ENCODE measurements at regions not wholly inside any gene's neighbourhood (a gene's known extent, or its start where the extent isn't known, plus 50 kb on each side); places are given as distances from the start of the nearest gene placed in this dataset.

- DNase-seq (ENCODE audit: low spot score) = peak; percentile 60
Observed at GRCh38 chr7:50962962-50963374, 180.3 kb upstream of the GRB10 start.

DNA sequence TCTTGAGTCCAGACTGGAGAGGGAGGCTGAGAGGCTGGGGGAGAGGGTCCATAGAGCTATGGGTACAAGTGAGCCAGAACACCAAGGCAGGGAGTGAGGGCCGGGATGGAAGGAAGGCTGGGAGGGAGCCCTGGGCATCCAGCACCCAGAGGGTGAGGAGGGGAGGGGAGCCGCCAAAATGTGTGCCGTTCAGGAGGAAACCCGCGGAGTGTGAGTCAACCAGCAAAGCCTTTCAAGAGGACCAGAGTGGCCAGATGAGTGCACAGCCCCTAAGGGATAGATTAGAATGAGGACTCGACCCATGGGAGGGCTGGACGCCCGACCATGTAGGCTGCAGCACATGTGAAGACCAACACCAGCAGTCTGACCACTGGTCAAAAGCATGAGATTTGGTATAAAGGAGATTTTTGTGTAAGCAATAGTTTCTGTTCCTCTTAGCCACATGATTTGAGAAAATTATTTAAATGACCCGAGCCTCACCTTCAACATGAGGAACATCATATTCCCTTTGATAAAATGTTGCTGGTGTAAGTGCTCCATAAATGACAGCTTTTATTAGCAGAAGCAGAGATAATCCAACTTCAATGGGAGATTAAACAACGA is 179.7 kb upstream of the GRB10 start:
- no peak for DNase-seq (ENCODE audit: low spot score)

DNA sequence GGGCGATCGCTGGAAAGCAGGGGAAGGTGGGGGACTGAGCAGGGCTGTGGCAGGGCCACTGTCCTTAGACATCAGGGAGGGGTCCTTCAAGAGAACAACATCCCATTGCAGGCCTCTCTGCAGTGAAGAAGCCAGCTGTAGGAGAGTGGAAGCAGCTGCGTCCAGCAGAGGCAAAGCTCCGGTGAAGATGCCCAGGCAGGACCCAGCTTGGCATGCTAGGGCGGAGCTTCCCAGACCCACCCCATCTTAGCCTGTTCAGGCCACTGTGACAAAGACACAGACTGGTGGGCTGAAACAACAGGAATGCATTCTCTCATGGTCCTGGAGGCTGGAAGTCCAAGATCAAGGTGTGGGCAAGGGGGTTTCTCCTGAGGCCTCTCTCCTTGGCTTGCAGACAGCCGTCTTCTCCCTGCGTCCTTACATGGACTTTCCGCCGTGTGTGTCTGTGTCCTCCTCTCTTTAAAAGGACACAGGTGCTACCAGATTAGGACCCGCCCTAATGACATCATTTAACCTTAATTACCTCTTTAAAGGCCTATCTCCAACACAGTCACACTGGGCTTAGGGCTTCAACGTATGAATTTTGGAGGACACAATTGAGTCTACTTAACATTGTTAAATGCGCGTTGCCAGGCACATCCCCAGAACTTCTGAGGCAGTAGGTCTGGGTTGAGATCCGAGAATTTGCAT is 178.1 kb upstream of the GRB10 start:
- DNase-seq (ENCODE audit: low spot score) = no peak

DNA sequence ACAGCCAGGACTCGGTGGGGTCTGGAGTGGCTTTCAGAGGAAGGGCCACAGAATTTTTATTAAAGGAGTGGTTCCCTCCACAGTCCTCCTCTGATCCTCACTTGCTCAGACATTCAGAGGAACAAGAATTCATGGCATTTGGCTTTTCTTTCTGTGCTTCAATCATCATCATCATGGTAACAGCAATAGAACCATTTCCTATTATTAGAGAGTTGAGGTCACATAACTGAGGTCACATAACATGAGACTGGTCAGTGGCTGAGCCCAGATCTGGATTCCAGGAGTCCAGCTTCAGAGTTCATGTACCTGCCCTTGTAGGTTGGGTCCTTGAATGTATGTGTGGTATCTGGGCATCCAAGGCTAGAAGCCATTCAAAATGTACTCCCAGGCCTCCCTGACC is 177.3 kb upstream of the GRB10 start:
- DNase-seq (ENCODE audit: low spot score) = no peak

DNA sequence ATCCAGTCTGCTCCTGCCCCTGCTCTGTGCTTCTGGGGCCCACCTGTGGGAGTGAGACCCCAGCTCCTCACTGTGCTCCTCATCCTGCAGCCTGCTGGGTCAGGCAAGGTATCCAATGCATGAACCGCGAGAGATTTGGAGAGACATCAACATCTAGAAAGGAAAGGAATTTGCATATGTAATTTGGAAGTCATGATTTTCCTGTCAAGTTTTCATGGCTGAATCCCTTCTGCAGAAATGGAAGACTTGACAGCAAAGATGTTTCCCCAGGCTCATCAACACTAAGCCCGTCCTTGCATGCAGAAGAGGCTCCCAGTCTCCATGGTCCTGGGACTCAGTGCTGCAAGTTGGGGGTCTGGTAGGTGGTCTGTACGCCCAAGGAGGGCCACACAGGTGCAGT is 176.9 kb upstream of the GRB10 start:
- no peak for DNase-seq (ENCODE audit: low spot score)

DNA sequence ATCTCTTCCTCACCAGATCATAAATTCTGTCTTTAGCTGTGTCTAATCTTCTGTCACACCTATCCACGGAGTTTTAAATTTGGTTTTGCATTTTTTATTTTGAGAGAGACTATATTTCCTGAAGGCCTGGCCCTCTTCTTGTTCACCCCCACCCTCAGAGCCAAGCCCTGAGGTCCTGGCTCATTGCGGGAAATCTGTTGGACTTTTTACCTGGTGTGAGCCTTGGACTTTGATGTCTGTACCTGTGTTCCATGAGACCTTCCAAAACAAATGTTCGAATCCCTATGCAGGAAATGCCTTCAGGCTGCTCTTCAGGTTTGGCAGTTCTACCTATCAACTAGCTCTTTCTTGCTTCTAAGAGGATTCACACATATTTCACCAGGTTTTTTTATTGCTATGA is 175.2 kb upstream of the GRB10 start:
- DNase-seq (ENCODE audit: low spot score) = no peak

DNA sequence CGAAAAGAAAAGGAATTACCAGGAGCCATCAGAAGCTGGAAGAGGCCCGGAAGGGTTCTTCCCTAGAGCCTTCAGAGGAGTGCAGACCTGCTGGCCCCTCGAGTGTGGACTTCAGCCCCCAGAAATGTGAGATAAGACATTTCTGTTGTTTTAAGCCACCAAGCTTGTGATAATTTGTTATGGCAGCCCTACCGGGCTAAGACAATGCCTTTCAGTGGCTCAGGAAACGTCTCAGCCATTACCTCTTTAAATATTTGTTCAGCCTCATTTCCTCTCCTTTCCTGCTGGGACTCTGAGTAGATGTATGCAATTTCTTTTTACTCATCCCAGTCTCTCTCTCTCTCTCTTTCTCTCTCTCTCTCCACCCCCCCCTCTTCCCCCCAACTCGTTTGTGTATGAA is 174.7 kb upstream of the GRB10 start:
- no peak for DNase-seq (ENCODE audit: low spot score)

DNA sequence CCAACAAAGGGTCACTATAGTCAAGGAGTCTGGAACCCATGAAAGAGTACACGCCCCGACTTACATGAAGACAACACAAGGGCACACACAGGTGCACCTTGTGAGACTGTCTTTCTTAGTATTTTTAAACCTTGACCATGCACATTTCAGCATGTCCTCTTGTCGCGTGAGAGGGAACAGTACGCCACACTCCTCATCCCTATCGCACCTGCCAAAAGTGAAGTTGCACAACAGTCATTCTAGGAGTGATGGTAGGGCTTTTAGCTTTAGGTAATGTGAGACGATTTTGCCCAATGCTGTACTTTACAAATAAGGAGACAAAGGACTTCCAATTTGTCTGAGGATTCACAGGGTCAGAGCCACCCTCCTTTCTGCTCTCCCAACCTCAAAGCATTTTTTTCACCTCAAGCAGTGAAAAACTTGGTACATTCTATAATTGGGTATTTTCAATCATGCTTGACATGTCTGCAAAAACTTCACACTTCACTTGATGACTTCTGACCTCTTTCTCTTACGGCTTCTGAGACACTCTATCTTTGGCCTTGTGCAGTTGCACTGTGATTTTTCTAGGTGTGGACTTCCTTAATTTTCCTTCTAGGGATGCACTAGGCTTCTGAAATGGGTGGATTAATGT is 173.9 kb upstream of the GRB10 start:
- DNase-seq (ENCODE audit: low spot score) = no peak

DNA sequence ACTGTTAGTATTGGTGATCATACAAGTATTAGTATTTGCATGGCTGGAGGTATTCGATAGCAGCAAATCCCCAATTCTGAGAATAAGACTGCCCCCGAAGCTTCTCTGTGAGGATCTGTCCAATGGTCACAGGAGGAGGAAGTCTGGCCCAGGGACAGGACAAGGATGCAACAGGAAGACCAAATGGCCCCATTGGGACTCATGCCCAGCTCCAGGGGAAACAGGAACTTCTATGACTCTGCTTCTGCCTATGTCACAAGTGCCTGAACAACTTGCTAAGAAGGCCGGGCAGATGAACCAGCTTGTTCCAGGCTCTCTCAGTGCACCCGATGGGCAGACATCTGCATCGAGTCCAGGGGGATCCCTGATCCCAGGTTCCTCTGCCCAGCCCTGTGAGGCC is 172.0 kb upstream of the GRB10 start:
- no peak for DNase-seq (ENCODE audit: low spot score)

- DNase-seq (ENCODE audit: low spot score) = no peak
Observed at GRCh38 chr7:50954245-50954644, 171.5 kb upstream of the GRB10 start.

GRCh38 chr7:50953820-50954219 is 171.1 kb upstream of the GRB10 start:
- no peak for DNase-seq (ENCODE audit: low spot score)

- DNase-seq (ENCODE audit: low spot score) = no peak
Observed at GRCh38 chr7:50953303-50953702, 170.6 kb upstream of the GRB10 start.

- no peak for DNase-seq (ENCODE audit: low spot score)
Observed at GRCh38 chr7:50952544-50952943, 169.8 kb upstream of the GRB10 start.

- no peak for DNase-seq (ENCODE audit: low spot score)
Observed at GRCh38 chr7:50952120-50952519, 169.4 kb upstream of the GRB10 start.

- no peak for DNase-seq (ENCODE audit: low spot score)
Observed at GRCh38 chr7:50943482-50943881, 160.8 kb upstream of the GRB10 start.

GRCh38 chr7:50941525-50941924 is 158.8 kb upstream of the GRB10 start:
- DNase-seq (ENCODE audit: low spot score) = no peak

DNA sequence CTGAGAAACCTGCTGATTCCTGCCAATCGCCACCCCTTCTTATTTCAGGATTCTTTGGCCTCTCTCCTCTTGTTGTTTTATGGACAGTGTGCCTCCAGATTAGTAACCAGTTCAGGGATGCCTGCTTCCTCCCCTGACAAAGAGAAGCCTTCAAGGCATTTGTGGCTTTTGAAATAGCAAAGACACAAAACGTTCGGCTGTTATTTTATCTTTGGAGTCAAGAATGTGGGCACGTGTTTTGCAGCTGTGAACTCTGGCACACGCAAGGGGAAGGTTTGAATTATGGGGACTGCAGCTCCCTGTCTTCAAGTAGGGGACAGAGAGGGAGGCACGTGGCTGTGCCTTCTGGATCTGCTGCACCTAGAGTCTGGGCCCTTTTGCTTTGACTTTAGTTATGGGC is 157.9 kb upstream of the GRB10 start:
- no peak for DNase-seq (ENCODE audit: low spot score)

DNA sequence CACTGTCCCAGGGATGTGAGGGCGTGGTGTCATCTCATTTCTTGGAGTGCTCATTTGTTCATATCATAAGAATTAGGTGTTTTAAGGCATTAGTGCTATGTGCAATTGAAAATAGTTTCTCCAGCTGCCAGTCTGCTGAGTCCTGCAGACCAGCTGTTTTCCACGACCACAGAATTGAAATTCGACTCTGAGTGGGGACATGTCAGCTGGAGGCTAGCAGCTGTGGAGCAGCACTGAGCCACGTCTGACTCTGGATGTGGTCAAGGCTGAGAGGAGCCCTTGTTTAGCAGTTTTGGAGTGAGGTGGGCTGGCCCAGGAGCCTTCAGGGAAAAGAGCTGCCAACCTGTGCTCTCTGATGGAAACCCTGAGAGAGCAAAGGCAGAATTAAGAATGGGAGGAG is 156.3 kb upstream of the GRB10 start:
- no peak for DNase-seq (ENCODE audit: low spot score)

DNA sequence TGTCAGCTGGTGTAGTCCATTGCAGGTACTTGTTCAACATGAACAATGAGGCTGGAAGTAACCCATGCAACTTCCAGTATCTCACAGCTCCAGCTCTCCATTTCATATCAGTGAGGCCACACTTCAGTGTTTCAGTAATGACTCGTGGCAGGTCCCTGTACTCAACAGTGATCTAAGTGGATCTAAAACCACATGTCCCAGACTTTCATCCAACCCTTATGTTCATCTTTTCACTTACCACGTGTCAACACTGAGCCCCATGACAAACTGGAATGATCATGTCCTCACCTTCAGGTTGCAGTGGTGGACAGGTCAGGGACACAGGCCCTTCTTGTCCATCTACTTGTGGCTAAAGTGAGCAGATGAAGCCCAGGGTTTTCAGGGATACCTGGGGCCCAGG is 155.0 kb upstream of the GRB10 start:
- no peak for DNase-seq (ENCODE audit: low spot score)

DNA sequence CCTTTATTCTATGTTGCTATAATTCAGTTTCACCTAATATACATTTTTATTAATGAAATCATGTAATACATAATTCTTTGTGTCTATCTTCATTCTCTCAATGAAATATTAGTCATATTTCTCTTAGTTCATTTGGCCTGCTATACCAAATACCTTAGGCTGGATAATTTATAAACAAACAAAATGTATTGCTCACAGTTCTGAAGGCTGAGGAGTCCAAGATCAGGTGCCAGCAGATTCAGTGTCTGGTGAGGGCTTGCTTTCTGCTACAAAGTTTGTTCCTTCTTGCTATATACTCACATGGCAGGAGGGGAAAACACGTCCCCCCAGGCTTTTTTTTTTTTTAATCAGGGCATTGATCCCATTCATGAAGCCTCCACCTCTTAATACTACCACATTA is 143.4 kb upstream of the GRB10 start:
- no peak for DNase-seq (ENCODE audit: low spot score)

GRCh38 chr7:50923476-50923875 is 140.8 kb upstream of the GRB10 start:
- no peak for DNase-seq (ENCODE audit: low spot score)

GRCh38 chr7:50921114-50921813 is 138.6 kb upstream of the GRB10 start:
- DNase-seq (ENCODE audit: low spot score) = no peak

GRCh38 chr7:50920031-50920635 is 137.4 kb upstream of the GRB10 start:
- DNase-seq (ENCODE audit: low spot score) = no peak
